ENCODE measurements at regions not wholly inside any gene's neighbourhood (a gene's known extent, or its start where the extent isn't known, plus 50 kb on each side); places are given as distances from the start of the nearest gene placed in this dataset.
A peak's percentile ranks its signal among the peaks of the same experiment; 100 is the strongest.
"Not testable (repeated sequence)": the region's sequence is repeated elsewhere in the genome, so short reads cannot be mapped to it uniquely, and the experiment has no call there.

DNA sequence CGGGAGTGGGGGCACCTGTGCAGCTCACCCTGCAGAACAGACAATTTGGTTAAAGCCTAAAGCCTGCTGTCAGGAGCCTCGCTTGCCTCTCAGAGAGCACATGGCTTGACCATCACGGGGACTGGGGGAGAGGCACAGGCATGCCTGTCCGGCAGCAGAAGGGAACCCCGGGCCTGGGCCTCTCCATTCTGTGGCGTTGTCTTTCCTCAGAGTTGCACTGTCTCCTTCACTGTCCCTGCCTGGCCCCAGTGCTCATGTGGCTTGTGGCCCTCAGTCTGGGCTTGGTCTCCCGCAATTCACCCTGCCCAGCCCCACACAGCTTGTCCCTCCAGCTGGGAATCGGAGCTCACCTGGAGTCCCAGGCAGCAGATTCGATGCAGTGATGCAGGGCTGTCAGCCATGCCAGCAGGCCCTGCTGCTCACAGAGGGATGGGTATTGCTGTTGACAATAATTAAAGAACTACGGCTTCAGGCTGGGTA is 189.9 kb downstream of the SEC14L1 start:
- Histone ChIP-seq H3K27ac (ENCODE audit: low read length) (no peak overlapping the region), H3K9me3 (replicated peaks; ENCODE audit: control insufficient read depth, low read depth, low read length) (no peaks in the 10 kb centered on the region), H3K36me3 (ENCODE audit: control insufficient read depth, insufficient read depth, low read length) (no peaks in the 10 kb centered on the region), H3K27me3 (ENCODE audit: control insufficient read depth, insufficient read depth, low read length) (no peaks in the 10 kb centered on the region), H3K4me3 (ENCODE audit: low read length) (no peak overlapping the region), H3K4me1 (ENCODE audit: control insufficient read depth, insufficient read depth, low read length) (peaks cover 17% of the 10 kb centered on the region)
- 62% methylated on average over 8 of the region's 10 CpGs for WGBS (ENCODE audit: insufficient coverage)
- DNase-seq: peak; percentile 8

DNA sequence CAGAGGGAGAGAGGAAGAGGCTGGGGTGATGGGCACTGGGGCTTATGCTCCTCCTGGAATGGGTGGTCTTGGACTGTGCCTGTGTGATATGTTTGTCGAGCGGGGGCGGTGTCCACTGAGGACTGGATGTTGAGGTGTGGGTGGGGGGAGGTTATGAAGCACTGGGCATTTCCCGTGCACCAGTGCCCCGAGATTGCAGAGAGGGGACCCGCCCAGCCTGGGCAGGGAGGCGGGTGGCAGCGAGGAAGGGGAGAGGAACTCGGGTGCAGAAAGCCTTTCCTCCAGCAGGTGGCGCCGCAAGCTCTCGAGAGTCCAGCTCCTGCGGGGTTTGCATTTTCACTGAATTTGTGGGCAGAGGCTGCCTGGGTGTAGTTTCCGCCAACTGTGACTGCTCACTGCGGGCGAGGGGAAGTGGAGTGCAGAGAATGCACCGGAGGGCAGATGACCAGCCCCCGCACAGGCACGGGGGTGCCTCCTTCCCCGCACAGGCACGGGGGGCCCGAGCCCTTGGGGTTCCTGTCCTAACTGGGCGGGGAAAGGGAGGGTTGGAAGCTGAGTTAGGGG is 190.6 kb downstream of the SEC14L1 start:
- H3K36me3 ChIP-seq (ENCODE audit: control insufficient read depth, insufficient read depth, low read length): no peaks in the 10 kb centered on the region
- 5% methylated on average over 15 of the region's 23 CpGs for WGBS (ENCODE audit: insufficient coverage)
- DNase-seq: peak; percentile 93
- H3K27me3 ChIP-seq (ENCODE audit: control insufficient read depth, insufficient read depth, low read length): no peaks in the 10 kb centered on the region
- H3K9me3 ChIP-seq (replicated peaks; ENCODE audit: control insufficient read depth, low read depth, low read length): no peaks in the 10 kb centered on the region
- peak overlapping the region; percentile 34 for H3K4me3 ChIP-seq (ENCODE audit: low read length)
- H3K27ac ChIP-seq (ENCODE audit: low read length): peak overlapping the region; percentile 65
- peaks cover 11% of the 10 kb centered on the region for H3K4me1 ChIP-seq (ENCODE audit: control insufficient read depth, insufficient read depth, low read length)

DNA sequence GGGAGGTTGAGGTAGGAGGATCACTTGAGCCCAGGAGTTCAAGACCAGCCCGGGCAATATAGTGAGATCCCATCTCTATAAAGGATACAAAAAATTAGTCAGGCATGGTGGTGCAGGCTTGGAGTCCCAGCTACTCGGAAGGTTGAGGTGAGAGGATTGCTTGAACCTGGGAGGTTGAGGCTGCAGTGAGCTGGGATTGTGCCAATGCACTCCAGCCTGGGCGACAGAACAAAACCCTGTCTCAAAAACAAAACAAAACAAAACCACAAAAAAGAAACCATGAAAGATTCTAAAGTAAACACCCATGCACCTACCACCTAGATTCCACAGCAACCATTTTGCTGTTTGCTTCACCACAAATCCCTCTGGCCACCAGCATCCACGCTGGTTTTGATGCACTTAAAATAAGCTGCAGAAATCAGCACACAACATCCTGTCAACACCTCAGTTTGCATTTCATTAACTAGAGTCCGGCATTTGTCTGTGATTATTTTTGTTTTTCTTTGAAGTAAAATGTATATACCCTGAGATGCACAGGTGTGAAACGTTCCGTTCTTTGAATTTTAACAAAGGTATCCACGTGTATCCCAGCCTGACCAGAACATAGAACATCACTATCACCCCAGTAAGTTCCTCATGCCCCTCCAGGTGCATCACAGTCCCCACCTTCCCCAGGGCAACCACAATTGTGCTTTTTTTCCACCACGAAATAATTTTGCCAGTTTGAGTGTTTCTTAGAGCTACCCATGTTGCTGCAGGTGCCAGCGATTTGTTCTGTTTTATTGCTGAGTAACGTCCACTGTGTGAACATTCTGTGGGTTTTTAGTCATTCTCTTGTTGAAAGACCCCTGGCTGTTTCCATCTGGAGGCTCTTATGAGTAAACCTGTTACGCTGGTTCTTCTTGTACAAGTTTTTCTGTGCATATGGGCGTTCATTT is 191.5 kb downstream of the SEC14L1 start:
- H3K4me3 ChIP-seq (ENCODE audit: low read length): no peak overlapping the region
- H3K27ac ChIP-seq (ENCODE audit: low read length): no peak overlapping the region
- H3K27me3 ChIP-seq (ENCODE audit: control insufficient read depth, insufficient read depth, low read length): no peaks in the 10 kb centered on the region
- peak; percentile 3 for DNase-seq
- no peaks in the 10 kb centered on the region for H3K36me3 ChIP-seq (ENCODE audit: control insufficient read depth, insufficient read depth, low read length)
- H3K9me3 ChIP-seq (replicated peaks; ENCODE audit: control insufficient read depth, low read depth, low read length): peaks cover 8% of the 10 kb centered on the region
- peaks cover 11% of the 10 kb centered on the region for H3K4me1 ChIP-seq (ENCODE audit: control insufficient read depth, insufficient read depth, low read length)
- WGBS (ENCODE audit: insufficient coverage): 43% methylated on average over 1 of the region's 13 CpGs

GRCh38 chr17:77332981-77333685 is 192.4 kb downstream of the SEC14L1 start:
- peak; percentile 37 for DNase-seq
- H3K27ac ChIP-seq (ENCODE audit: low read length): no peak overlapping the region
- peaks cover 11% of the 10 kb centered on the region for H3K4me1 ChIP-seq (ENCODE audit: control insufficient read depth, insufficient read depth, low read length)
- H3K36me3 ChIP-seq (ENCODE audit: control insufficient read depth, insufficient read depth, low read length): no peaks in the 10 kb centered on the region
- peaks cover 11% of the 10 kb centered on the region for H3K9me3 ChIP-seq (replicated peaks; ENCODE audit: control insufficient read depth, low read depth, low read length)
- no peak overlapping the region for H3K4me3 ChIP-seq (ENCODE audit: low read length)
- H3K27me3 ChIP-seq (ENCODE audit: control insufficient read depth, insufficient read depth, low read length): no peaks in the 10 kb centered on the region
- 78% methylated on average over 2 of the region's 7 CpGs for WGBS (ENCODE audit: insufficient coverage)

GRCh38 chr17:77337150-77337549 is 196.4 kb downstream of the SEC14L1 start:
- Histone ChIP-seq H3K27me3 (ENCODE audit: control insufficient read depth, insufficient read depth, low read length) (no peaks in the 10 kb centered on the region), H3K27ac (ENCODE audit: low read length) (no peak overlapping the region), H3K9me3 (replicated peaks; ENCODE audit: control insufficient read depth, low read depth, low read length) (peaks cover 11% of the 10 kb centered on the region), H3K4me3 (ENCODE audit: low read length) (no peak overlapping the region), H3K4me1 (ENCODE audit: control insufficient read depth, insufficient read depth, low read length) (peaks cover 10% of the 10 kb centered on the region), H3K36me3 (ENCODE audit: control insufficient read depth, insufficient read depth, low read length) (no peaks in the 10 kb centered on the region)
- no CpG with 5 or more reads among the region's 2 CpGs for WGBS (ENCODE audit: insufficient coverage)
- DNase-seq: no peak

GRCh38 chr17:77341069-77341541 is 200.3 kb downstream of the SEC14L1 start:
- Histone ChIP-seq H3K4me1 (ENCODE audit: control insufficient read depth, insufficient read depth, low read length) (peaks cover 15% of the 10 kb centered on the region), H3K27ac (ENCODE audit: low read length) (peak overlapping the region; percentile 66), H3K27me3 (ENCODE audit: control insufficient read depth, insufficient read depth, low read length) (no peaks in the 10 kb centered on the region), H3K36me3 (ENCODE audit: control insufficient read depth, insufficient read depth, low read length) (no peaks in the 10 kb centered on the region), H3K9me3 (replicated peaks; ENCODE audit: control insufficient read depth, low read depth, low read length) (peaks cover 14% of the 10 kb centered on the region), H3K4me3 (ENCODE audit: low read length) (no peak overlapping the region)
- no peak for DNase-seq
- WGBS (ENCODE audit: insufficient coverage): 74% methylated on average over 4 of the region's 10 CpGs

- not testable (repeated sequence) for DNase-seq; H3K36me3 ChIP-seq (ENCODE audit: control insufficient read depth, insufficient read depth, low read length); H3K9me3 ChIP-seq (replicated peaks; ENCODE audit: control insufficient read depth, low read depth, low read length); H3K27me3 ChIP-seq (ENCODE audit: control insufficient read depth, insufficient read depth, low read length); H3K4me3 ChIP-seq (ENCODE audit: low read length); H3K27ac ChIP-seq (ENCODE audit: low read length)
- 90% methylated on average over 3 of the region's 8 CpGs for WGBS (ENCODE audit: insufficient coverage)
- peaks cover 15% of the 10 kb centered on the region for H3K4me1 ChIP-seq (ENCODE audit: control insufficient read depth, insufficient read depth, low read length)
Measured at GRCh38 chr17:77342656-77342990, 201.9 kb downstream of the SEC14L1 start.

DNA sequence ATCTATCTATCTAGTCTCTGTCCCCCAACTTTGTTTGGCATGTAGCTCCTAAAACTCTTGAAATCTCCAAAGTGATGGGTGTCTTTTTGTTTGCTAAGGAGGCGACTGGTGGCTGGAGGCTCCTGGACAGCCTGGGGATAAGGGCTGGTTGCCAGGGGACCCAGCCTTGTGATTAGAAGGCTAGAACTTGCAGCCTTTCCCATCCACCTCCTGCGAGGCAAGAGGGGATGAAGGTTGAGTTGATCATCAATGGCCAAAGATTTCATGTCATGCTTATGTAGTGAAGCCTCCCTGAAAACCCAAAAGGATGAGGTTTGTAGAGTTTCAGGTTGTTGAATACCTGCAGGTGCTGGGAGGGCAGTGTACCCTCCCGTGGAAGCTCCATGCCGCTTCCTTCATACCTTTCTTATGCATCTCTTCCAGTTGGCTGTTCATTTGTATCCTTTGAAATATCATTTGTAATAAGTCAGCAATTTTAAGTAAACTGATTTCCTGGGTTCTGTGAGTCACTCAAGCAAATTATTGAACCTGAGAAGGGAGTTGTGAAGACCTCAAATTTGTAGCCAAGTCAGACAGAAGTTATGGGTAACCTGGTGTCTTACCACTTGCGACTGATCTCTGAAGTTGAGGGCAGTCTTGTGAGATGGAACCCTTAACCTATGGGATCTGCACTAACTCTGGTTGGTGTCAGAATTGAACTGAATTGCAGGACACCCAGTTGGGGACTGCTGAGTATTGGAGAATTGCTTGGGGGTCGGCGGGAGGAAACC is 202.4 kb downstream of the SEC14L1 start:
- DNase-seq: no peak
- 89% methylated on average over 3 of the region's 7 CpGs for WGBS (ENCODE audit: insufficient coverage)
- Histone ChIP-seq H3K9me3 (replicated peaks; ENCODE audit: control insufficient read depth, low read depth, low read length) (peaks cover 2% of the 10 kb centered on the region), H3K27me3 (ENCODE audit: control insufficient read depth, insufficient read depth, low read length) (no peaks in the 10 kb centered on the region), H3K4me3 (ENCODE audit: low read length) (no peak overlapping the region), H3K4me1 (ENCODE audit: control insufficient read depth, insufficient read depth, low read length) (peaks cover 15% of the 10 kb centered on the region), H3K36me3 (ENCODE audit: control insufficient read depth, insufficient read depth, low read length) (no peaks in the 10 kb centered on the region), H3K27ac (ENCODE audit: low read length) (no peak overlapping the region)

DNA sequence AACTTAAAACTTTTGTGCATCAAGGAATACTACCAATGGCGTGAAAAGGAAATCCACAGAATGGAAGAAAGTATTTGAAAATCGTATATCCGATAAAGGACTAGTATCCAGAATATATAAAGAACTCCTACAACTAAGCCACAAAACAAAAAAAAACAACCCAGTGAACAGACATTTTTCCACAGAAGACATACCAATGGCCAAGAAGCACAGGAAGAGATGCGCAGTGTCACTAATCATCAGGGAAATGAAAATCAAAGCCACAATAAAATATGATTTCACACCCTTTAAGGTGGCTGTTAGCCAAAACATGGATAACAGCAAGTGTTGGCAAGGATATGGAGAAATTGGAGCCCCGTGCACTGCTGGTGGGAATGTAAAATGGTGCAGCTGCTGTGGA is 203.3 kb downstream of the SEC14L1 start:
- Histone ChIP-seq H3K27ac (ENCODE audit: low read length) (no peak overlapping the region), H3K9me3 (replicated peaks; ENCODE audit: control insufficient read depth, low read depth, low read length) (peaks cover 2% of the 10 kb centered on the region), H3K27me3 (ENCODE audit: control insufficient read depth, insufficient read depth, low read length) (no peaks in the 10 kb centered on the region), H3K4me3 (ENCODE audit: low read length) (no peak overlapping the region), H3K36me3 (ENCODE audit: control insufficient read depth, insufficient read depth, low read length) (no peaks in the 10 kb centered on the region), H3K4me1 (ENCODE audit: control insufficient read depth, insufficient read depth, low read length) (peaks cover 15% of the 10 kb centered on the region)
- no CpG with 5 or more reads among the region's 5 CpGs for WGBS (ENCODE audit: insufficient coverage)
- no peak for DNase-seq

Data from muscle of leg (tissue), 3 donors.